ENCODE measurements at regions not wholly inside any gene's neighbourhood (a gene's known extent, or its start where the extent isn't known, plus 50 kb on each side); places are given as distances from the start of the nearest gene placed in this dataset.
"Not testable (repeated sequence)": the region's sequence is repeated elsewhere in the genome, so short reads cannot be mapped to it uniquely, and the experiment has no call there.

DNA sequence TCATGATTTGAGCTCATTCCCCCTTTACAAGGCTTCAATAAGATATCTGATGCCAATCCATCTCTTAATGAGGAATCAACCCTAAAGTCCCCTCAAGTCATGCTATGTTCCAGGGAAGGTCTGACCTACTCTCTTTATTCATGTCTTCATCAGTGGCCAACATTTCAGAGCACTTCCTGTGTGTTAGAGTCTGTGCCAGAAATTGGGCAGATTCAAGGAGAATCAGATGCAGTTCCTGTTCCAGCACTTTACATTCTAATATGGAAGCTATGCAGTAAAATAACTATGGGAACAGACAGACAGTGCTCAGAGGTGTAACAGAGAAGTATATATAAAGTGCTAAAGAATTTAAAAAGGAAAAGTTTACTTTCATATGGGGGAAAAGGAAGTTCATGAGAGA is 193.4 kb upstream of the NR4A3 start:
- DNase-seq (ENCODE audit: low read depth, low spot score) = no peak

DNA sequence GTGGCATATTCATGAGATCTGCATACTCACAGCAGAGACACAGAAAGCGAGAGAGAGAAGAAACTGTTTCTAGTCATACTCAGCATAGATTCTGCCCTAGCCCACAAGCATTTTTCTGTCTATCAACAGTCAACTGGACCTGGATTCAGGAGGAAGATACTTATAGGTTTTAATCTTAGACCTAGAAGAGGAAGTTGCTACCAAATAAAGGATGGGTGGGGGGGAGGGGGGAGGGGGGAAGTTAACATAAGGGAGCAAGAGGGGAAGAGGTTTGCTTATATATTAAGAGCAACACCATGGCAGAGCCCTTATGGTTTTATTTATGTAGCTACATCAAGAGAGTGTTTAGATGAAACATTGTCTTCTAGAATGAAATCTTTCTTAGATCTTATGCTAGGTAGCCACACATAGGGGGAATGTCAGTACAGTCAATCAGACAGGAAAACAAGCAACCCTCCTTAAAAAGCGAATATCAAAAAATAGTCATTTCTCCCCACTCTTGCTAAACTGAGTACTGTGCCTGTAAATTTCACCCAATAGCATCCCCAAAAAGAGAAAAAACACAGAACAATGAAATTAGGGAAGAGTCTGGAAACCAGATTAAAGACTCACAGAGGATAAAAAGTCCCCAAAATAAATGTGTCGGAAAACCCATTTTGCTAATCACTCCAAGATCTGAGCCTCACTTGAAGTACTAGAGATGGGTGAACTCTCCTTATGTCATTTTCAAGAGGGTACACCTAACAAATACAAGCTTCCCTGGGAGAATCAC is 192.7 kb upstream of the NR4A3 start:
- DNase-seq (ENCODE audit: low read depth, low spot score) = no peak

DNA sequence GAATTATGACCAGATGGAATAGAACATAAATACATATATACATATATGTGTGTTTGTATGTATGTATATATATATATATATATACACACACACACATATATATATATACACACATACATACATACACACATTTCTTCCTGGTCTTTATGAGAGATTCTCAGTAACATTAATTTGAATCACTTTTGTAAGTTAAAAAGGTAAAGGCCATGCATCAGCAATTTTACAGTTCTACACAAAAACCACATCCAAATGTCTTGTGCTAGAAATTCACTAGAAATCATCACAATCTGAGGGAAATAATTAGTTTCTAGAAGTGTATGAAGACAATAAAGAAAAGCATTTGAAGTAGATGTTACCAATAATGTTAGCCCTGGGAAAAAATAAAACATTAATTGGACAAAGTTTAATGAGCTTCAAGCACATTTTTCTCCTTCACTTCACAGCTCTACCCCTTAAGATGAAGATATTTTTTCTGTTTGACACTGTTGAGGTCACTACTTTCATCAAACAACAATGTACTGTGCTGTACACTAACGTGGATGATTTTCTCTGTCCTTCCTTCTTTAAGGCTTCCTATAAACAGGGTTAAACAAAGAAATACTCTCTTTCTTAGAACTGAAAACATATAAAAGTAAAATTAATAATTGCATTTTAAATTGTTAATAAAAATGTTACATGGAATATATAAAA is 189.2 kb upstream of the NR4A3 start:
- DNase-seq (ENCODE audit: low read depth, low spot score) = no peak

DNA sequence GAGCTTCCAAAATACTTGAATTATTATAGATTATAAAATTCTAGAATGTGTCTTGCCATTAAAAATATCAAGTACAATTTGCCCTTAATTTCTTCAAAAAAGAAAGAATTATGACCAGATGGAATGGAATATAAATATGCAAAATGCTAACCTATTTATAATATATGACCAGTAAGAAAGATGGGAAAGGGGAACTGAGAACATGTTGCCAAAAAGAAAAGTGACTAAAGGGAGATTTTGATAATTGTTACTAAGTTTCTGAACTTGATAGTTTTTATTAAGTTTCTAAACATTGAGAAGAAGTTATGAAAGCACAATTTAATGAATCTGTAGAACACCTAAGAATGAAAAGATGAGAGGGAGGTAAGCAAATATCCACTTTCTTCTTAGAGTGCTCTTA is 188.4 kb upstream of the NR4A3 start:
- no peak for DNase-seq (ENCODE audit: low read depth, low spot score)

DNA sequence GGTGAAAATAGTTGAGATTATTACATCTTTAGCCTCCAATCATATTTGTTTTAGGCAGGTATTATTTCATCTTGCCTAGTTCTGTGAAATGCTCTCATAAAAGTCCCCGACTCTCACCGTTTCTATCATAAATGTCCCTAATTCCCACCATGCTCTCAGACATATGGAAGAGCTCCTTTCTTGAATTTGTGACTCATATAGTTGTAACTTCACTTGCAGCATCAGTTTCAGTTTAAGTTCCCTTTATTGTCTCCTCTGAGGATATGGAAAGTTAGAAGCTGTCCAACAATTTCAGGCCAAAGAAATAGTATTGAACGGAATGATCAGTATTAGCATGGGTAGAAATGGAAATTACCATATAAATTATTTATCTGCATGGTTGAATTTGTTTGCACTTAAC is 187.5 kb upstream of the NR4A3 start:
- no peak for DNase-seq (ENCODE audit: low read depth, low spot score)

DNA sequence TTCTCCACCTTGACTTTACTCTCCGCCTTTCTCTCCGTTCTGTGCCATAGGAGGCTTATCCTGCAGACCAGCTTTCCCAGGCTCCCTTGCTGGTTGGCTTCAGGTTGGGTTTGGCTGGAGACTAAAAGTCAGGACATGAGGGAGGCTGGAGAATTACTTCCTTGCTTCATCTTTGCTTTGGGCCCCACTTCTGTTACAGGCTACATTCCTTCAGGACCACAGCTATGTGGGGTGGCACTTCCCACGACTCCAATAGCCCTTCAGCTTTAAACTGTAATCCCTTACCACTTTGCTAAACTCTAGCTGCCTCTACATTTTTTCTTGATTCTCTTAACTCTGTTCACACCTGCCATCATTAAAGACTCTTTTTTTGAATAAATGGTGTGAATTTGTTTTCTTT is 186.7 kb upstream of the NR4A3 start:
- no peak for DNase-seq (ENCODE audit: low read depth, low spot score)

DNA sequence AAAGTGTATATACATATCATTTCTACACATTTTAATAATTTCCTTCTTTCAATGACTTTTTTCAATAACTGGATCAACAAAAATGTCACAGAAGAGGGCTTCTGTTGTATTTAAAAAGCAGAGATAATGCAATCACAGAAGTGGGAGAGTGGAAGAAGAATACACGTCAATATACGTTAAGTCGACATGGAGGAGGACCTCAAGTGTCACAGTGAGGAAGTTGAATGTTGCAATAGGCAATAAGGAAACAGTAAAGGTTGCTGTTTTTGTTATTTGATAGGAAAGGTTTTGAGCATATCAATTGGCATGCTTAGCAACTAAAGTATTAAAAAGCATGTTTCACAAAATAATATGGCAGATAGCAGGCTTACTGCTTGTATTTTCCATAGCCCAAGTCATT is 184.0 kb upstream of the NR4A3 start:
- DNase-seq (ENCODE audit: low read depth, low spot score) = no peak

DNA sequence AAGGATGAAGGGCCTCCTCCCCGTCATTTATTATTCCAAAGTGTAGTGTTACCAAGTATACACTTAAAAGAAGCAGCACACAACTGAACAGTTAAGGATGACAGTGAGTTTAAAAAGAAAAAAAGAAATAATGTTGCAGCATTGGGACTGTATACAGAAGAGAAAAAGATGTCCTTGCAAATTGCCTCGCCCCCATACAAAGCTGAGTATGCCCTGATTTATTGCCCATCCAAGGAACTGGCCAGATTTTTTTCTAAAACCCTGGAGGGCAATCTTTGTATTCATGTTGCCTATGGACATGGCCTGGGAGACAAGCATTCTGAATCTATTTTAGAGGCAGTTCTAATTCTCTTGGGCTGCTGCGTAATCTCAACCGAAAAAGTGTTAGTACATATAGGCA is 182.7 kb upstream of the NR4A3 start:
- DNase-seq (ENCODE audit: low read depth, low spot score) = no peak

DNA sequence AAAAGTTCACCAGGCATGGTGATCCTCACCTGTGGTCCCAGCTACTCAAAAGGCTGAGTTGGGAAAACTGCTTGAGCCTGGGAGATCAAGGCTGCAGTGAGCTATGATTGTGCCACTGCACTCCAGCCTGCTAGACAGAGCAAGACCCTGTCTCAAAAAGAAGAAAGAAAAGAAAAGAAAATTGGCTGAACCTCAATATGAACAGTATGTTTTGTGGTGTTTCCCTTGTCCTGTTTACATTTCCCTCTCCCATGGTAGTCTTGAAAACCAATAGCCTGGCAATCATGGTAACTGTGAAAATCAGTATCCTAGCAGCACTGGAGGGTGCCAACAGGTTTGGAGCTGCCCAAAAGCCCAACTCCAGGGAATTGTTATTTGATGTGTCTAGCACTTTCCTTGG is 174.1 kb upstream of the NR4A3 start:
- DNase-seq (ENCODE audit: low read depth, low spot score) = no peak

DNA sequence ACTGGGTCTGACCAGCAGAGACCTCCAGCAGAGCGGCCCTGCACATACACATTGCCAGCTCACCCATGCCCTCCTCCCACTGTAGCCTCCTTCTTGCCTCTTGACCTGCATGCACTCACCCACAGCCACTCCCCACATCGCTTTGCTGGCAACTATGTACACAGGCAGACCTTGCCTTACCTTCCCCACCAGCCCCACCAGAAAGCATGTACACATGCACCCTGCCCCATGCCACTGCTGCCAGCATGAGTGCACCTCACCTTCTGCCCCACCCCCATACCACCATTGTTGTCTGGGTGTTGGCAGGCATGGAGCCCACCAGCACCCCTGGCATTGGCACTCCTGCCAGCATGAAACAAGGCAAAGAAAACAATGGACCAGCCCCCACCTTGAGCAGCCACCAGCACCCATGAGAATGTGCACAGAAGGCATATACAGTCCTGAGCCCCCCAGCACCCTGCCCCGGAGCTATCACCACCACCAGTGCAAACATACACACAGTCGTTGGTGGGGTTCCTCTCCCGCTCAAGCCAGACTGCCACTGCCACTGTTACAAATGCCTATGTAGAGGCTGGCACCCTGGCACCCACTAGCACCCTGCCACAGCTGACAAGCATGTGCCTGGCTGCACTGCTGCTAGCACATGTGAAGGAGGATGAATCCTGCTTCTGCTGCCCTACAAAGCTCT is 171.4 kb upstream of the NR4A3 start:
- DNase-seq (ENCODE audit: low read depth, low spot score) = no peak

DNA sequence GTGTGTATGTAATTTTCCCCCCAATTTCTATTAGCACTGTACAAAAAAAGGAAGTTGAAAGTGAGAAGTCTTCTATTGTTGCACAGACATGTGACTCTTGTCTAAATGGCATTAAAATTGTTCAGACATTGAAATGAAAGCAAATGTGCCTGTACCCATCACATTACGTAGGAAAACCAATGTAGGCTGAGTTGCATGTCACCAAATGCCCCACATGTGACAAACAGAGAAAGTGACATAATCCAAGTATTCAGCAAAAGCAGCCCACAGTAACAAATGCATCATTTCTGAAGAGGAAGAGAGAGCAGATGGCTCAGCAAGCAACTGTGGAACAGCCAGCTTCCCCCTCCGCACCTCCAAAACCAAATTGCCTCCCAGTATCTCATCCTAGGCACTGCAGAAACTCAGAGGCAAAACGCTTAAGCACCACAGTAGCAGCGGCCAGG is 161.5 kb upstream of the NR4A3 start:
- DNase-seq (ENCODE audit: low read depth, low spot score) = no peak

DNA sequence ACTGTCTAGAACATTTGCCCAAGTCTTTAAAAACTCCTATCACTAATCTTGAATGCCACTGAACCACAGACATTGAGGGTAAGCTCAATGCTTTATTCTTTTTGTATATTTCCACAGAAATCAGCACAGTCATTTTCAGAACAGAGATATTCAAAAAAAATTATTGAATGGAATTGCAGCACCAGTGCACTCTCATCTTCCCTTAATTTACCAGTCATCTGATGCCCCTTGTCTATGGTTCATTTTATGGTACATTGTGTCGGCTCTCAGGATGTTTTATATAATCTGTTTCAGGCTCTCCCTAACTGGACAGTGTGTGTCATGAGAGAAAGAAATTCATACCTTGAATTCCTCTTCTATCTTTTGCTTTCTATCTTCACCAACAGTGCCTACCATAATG is 158.4 kb upstream of the NR4A3 start:
- DNase-seq (ENCODE audit: low read depth, low spot score) = no peak

DNA sequence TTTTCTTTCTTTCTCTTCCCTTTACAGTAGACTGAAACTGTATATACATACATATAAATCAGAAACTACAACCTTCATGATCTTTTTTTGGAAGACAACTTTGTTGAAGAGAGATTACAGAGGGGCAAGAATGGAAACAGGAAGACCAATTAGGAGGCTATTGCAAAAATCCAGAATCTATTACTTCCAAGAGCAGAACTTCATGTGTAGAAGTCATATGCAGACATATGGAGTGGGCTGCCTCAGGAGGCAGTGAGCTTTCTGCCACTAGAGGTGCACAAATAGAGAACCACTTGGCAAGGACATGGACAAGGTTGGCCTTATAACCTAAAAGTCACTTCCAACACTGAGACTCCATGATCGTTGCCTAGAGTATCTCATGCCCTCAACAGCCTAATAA is 157.8 kb upstream of the NR4A3 start:
- no peak for DNase-seq (ENCODE audit: low read depth, low spot score)

DNA sequence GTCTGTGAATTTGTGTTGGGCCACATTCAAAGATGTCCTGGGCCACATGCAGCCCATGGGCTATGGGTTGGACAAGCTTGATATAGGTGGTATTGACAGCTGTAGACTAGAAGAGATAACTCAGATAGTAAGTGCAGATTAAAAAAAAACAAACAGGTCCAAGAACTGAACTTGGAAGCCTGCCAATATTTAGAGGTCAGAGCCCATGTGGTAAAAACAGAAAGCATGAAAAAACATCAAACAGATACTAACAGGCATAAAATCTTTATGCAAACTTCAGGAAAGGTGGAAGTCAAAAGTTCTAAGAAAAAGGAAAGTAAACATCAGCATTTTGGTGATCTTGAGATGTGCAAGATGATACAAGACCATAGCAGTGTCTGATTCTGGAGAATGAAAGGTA is 155.1 kb upstream of the NR4A3 start:
- no peak for DNase-seq (ENCODE audit: low read depth, low spot score)

DNA sequence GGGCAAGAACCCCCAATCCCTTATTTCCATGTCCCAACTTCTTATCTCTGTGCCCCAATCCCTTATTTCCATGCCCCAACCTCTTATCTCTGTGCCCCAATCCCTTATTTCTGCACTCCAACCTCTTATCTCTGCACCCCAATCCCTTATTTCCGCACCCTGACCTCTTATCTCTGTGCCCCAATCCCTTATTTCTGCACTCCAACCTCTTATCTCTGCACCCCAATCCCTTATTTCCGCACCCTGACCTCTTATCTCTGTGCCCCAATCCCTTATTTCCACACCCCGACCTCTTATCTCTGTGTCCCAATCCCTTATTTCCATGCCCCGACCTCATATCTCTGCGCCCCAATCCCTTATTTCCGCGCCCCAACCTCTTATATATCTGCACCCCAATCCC is 150.8 kb upstream of the NR4A3 start:
- DNase-seq (ENCODE audit: low read depth, low spot score) = not testable (repeated sequence)

DNA sequence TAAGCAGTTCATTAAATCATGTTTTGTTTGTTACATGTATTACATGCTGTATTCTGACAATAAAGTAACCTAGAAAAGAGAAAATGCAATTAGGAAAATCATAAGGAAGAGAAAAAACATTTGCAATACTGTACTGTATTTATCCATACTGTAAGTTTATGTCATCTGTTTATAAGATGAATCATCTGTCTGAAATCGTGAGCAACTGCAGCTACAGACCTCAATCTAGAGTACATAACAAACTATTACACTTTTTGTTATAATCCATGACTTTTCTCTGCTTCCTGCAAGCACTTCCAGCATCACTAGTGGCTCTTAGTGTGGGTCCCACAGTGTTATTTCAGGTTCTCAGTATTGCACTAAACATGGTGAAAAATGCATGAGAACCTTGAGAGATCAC is 144.4 kb upstream of the NR4A3 start:
- DNase-seq (ENCODE audit: low read depth, low spot score) = no peak

DNA sequence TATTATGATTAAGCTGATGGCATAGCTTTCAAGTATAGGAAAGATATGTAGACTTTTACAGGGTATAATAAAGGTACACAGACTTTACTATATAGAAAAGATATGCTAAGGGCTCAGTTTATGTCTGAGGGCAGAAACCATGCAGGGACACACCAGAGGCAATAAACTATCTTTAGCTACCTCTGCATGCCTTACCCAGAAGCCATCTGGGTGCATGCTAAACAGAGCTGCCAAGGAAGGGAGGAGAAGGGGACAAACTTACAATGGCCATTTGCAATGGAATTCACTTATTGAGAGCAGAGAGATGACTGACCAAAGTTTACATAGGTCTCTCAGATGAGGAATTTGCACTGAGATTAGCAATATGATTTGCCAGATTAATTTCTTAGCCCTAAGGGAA is 143.1 kb upstream of the NR4A3 start:
- DNase-seq (ENCODE audit: low read depth, low spot score) = no peak

DNA sequence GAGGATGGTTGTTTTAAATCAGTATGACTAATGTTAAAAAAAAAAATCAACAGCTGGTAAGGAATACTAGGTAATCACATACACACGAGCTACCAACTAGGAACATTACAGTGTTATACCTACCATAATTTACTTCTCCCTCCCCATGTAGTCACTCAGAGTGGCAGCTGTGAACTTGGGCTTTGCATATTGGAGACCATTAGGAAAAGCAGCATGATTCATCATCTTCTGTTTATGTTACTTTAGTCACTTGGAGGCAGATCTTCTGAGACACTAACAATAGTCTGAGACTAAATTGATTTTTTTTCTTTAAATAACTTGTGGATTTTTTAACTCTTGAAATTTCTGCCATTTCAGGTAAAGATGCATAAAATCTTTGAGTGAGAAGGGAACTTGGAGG is 141.5 kb upstream of the NR4A3 start:
- DNase-seq (ENCODE audit: low read depth, low spot score) = no peak

DNA sequence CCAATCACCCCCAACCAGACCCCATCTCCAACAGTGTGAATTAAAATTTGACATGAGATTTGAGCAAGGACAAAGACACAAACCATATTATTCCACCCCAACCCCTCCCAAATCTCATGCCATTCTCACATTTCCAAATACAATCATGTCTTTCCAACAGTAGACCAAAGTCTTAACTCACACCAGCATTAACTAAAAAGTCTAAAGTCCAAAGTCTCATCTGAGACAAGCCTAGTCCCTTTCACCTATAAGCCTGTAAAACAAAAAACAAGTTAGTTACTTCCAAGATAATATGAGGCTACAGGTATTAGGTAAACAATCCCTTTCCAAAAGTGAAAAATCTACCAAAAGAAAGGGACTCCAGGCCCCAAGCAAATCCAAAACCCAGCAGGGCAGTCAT is 140.6 kb upstream of the NR4A3 start:
- no peak for DNase-seq (ENCODE audit: low read depth, low spot score)

DNA sequence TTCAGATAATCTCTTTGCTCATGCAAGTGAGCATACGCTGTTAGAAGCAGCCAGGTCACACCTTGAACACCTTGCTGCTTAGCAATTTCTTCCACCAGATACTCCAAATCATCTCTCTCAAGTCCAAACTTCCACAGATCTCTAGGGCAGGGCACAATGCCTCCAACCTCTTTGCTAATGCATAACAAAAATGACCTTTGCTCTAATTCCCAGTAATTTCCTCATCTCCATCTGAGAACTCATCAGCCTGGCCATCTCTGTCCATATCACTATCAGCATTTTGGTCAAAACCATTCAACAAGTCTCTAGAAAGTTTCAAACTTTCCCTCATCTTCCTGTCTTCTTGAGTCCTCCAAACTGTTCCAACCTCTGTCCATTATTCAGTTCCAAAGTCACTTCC is 139.3 kb upstream of the NR4A3 start:
- DNase-seq (ENCODE audit: low read depth, low spot score) = no peak

DNA sequence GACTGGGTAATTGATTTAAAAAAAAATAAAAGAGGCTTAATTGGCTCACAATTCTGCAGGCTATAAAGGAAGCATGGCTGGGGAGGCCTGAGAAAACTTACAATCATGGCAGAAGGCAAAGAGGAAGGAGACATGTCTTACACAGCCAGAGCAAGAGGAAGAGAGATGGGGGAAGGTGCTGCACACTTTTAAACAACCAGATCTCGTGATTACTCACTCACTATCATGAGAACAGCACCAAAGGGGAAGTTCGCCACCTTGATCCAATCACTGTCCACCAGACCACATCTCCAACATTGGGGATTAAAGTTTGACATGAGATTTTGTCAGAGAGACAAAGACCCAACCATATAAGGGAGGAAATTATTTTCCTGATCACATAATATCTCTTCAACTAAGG is 138.8 kb upstream of the NR4A3 start:
- no peak for DNase-seq (ENCODE audit: low read depth, low spot score)

DNA sequence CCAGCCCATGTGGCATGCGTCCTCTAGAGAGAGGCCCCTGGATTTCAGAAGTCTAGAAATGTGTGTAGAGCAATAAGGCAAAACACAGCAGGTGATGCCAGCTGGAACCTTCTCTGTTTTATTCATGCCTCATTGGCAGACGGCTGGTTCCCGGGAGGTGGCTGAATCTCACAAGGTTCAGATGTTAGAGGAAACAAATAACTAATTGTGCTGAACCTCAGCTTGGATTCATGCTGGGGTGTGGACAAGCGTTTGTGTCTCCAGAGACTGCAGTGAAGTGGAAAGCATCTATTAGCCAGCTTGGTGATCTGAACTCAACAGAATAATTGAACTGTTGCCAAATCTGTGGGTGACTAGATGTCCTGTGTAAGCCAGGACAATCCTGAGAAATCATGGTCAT is 131.1 kb upstream of the NR4A3 start:
- DNase-seq (ENCODE audit: low read depth, low spot score) = no peak

DNA sequence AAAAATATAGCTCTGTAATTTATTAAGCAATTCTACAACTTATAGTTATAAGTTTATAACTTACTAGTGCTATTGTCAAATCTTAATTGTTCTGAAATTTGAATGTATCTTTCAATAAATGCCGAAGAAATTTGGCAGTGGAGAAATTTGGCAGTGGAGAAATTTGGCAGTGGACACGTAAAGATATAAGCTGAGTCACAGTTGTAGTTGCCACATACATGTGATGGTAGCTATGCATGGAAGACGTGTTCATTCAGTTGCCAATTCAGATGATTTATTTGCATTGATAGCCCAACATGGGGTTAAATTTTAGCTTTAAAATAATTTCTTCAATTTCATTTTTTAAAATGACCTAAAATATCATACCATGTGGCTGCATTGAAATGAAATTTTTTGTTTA is 127.8 kb upstream of the NR4A3 start:
- DNase-seq (ENCODE audit: low read depth, low spot score) = no peak
